WTC11 (cell line): ENCODE measurements at regions not wholly inside any gene's neighbourhood (a gene's known extent, or its start where the extent isn't known, plus 50 kb on each side); places are given as distances from the start of the nearest gene placed in this dataset.

Source experiments
- ATAC-seq: fragments of 200-7000 bp; cut with Tn5 transposase; 2 replicates; pipeline ENCODE4 v1.10.0; 2021; ENCODE audit warnings: mild to moderate bottlenecking, moderate library complexity
- CTCF ChIA-PET: fragments of 300-600 bp; sonication (Branson Sonifier 250); formaldehyde crosslinking; loops from one replicate; lab custom pipeline; 2021; ENCODE audit warnings: antibody characterized with exemption; lab: Charles Lee
- POLR2A ChIA-PET: fragments of 350-600 bp; sonication (Branson Sonifier 250); formaldehyde crosslinking; loops from one replicate; lab custom pipeline; 2021; ENCODE audit warnings: antibody characterized with exemption; lab: Charles Lee
- DNase-seq: peaks from one replicate; pipeline ENCODE4 v3.0.0; 2021; ENCODE audit warnings: low spot score
- H3K27ac Mint-ChIP-seq: 2 replicates; pipeline ENCODE4 v1.8.0; 2021; ENCODE audit warnings: mixed read lengths
- H3K27me3 Mint-ChIP-seq: 2 replicates; pipeline ENCODE4 v1.8.0; 2021; ENCODE audit warnings: low read depth, mild to moderate bottlenecking, moderate library complexity, mixed read lengths
- H3K36me3 Mint-ChIP-seq: 2 replicates; pipeline ENCODE4 v1.8.0; 2021; ENCODE audit warnings: mixed read lengths
- H3K4me1 Mint-ChIP-seq: 2 replicates; pipeline ENCODE4 v1.8.0; 2022; ENCODE audit warnings: mixed read lengths
- H3K4me3 Mint-ChIP-seq: 2 replicates; pipeline ENCODE4 v1.8.0; 2021; ENCODE audit warnings: mild to moderate bottlenecking, moderate library complexity, mixed read lengths
- H3K9me3 Mint-ChIP-seq: 2 replicates; pipeline ENCODE4 v1.8.0; 2021; ENCODE audit warnings: mixed read lengths
- AR ChIP-seq: fragments of 250-450 bp; sonication (Bioruptor Pico); IDR thresholded peaks from 2 replicates; pipeline ENCODE4 v1.9.0; 2021; ENCODE audit warnings: mild to moderate bottlenecking
- CBFB ChIP-seq: sonication (generic); formaldehyde crosslinking; IDR thresholded peaks from 2 replicates; pipeline ENCODE4 v1.8.1; 2022; ENCODE audit warnings: mild to moderate bottlenecking, low read depth, missing genetic modification reagents
- CREB1 ChIP-seq: sonication (generic); formaldehyde crosslinking; IDR thresholded peaks from 2 replicates; pipeline ENCODE4 v1.8.0; 2023; ENCODE audit warnings: mild to moderate bottlenecking, missing genetic modification reagents
- GABPB1 ChIP-seq: sonication (generic); formaldehyde crosslinking; IDR thresholded peaks from 2 replicates; pipeline ENCODE4 v1.8.1; 2023; ENCODE audit warnings: mild to moderate bottlenecking, missing genetic modification reagents
- IRF2 ChIP-seq: sonication (generic); formaldehyde crosslinking; IDR thresholded peaks from 2 replicates; pipeline ENCODE4 v1.8.0; 2022; ENCODE audit warnings: low read depth, missing genetic modification reagents, borderline replicate concordance
- NFYB ChIP-seq: sonication (generic); formaldehyde crosslinking; conservative IDR thresholded peaks from 2 replicates; pipeline ENCODE4 v1.8.0; 2022; ENCODE audit warnings: low read depth, missing genetic modification reagents
- PREB ChIP-seq: sonication (generic); formaldehyde crosslinking; IDR thresholded peaks from 2 replicates; pipeline ENCODE4 v1.8.1; 2022; ENCODE audit warnings: mild to moderate bottlenecking, missing genetic modification reagents, moderate library complexity, borderline replicate concordance
- SMAD4 ChIP-seq: sonication (generic); formaldehyde crosslinking; IDR thresholded peaks from 2 replicates; pipeline ENCODE4 v1.8.0; 2022; ENCODE audit warnings: mild to moderate bottlenecking, missing genetic modification reagents
- ZNF121 ChIP-seq: sonication (generic); formaldehyde crosslinking; IDR thresholded peaks from 2 replicates; pipeline ENCODE4 v1.8.0; 2023; ENCODE audit warnings: missing genetic modification reagents
- ZNF219 ChIP-seq: sonication (generic); formaldehyde crosslinking; IDR thresholded peaks from 2 replicates; pipeline ENCODE4 v1.8.0; 2023; ENCODE audit warnings: missing genetic modification reagents, mild to moderate bottlenecking, borderline replicate concordance
- ZNF423 ChIP-seq: fragments of 250-450 bp; sonication (Bioruptor Pico); IDR thresholded peaks from 2 replicates; pipeline ENCODE4 v2.1.2; 2022; ENCODE audit warnings: mild to moderate bottlenecking, moderate library complexity
- TF ChIP-seq, protein P1 (sequence below): sonication (generic); formaldehyde crosslinking; IDR thresholded peaks from 2 replicates; pipeline ENCODE4 v1.8.0; 2023; ENCODE audit warnings: missing genetic modification reagents, mild to moderate bottlenecking, borderline replicate concordance
- TF ChIP-seq, protein P2 (sequence below): sonication (generic); formaldehyde crosslinking; IDR thresholded peaks from 2 replicates; pipeline ENCODE4 v1.8.1; 2023; ENCODE audit warnings: mild to moderate bottlenecking, missing genetic modification reagents, borderline replicate concordance
- TF ChIP-seq, protein P3 (sequence below): fragments of 250-450 bp; sonication (Bioruptor Pico); IDR thresholded peaks from 2 replicates; pipeline ENCODE4 v1.9.0; 2021; ENCODE audit warnings: mild to moderate bottlenecking, borderline replicate concordance

GRCh38 chr6:113696960-113697359, 160.2 kb upstream of the MARCKS start (continued):
- TF ChIP-seq, protein P1, sequence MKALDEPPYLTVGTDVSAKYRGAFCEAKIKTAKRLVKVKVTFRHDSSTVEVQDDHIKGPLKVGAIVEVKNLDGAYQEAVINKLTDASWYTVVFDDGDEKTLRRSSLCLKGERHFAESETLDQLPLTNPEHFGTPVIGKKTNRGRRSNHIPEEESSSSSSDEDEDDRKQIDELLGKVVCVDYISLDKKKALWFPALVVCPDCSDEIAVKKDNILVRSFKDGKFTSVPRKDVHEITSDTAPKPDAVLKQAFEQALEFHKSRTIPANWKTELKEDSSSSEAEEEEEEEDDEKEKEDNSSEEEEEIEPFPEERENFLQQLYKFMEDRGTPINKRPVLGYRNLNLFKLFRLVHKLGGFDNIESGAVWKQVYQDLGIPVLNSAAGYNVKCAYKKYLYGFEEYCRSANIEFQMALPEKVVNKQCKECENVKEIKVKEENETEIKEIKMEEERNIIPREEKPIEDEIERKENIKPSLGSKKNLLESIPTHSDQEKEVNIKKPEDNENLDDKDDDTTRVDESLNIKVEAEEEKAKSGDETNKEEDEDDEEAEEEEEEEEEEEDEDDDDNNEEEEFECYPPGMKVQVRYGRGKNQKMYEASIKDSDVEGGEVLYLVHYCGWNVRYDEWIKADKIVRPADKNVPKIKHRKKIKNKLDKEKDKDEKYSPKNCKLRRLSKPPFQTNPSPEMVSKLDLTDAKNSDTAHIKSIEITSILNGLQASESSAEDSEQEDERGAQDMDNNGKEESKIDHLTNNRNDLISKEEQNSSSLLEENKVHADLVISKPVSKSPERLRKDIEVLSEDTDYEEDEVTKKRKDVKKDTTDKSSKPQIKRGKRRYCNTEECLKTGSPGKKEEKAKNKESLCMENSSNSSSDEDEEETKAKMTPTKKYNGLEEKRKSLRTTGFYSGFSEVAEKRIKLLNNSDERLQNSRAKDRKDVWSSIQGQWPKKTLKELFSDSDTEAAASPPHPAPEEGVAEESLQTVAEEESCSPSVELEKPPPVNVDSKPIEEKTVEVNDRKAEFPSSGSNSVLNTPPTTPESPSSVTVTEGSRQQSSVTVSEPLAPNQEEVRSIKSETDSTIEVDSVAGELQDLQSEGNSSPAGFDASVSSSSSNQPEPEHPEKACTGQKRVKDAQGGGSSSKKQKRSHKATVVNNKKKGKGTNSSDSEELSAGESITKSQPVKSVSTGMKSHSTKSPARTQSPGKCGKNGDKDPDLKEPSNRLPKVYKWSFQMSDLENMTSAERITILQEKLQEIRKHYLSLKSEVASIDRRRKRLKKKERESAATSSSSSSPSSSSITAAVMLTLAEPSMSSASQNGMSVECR = no peak
- TF ChIP-seq ZNF121 (CRISPR knock-in tag) = no peak
- no peak for TF ChIP-seq SMAD4

- H3K9me3 Mint-ChIP-seq = no peaks in the 10 kb centered on the region
- H3K27ac Mint-ChIP-seq = no peak overlapping the region
- no peak for TF ChIP-seq NFYB
- TF ChIP-seq AR = no peak
- TF ChIP-seq, protein P2, sequence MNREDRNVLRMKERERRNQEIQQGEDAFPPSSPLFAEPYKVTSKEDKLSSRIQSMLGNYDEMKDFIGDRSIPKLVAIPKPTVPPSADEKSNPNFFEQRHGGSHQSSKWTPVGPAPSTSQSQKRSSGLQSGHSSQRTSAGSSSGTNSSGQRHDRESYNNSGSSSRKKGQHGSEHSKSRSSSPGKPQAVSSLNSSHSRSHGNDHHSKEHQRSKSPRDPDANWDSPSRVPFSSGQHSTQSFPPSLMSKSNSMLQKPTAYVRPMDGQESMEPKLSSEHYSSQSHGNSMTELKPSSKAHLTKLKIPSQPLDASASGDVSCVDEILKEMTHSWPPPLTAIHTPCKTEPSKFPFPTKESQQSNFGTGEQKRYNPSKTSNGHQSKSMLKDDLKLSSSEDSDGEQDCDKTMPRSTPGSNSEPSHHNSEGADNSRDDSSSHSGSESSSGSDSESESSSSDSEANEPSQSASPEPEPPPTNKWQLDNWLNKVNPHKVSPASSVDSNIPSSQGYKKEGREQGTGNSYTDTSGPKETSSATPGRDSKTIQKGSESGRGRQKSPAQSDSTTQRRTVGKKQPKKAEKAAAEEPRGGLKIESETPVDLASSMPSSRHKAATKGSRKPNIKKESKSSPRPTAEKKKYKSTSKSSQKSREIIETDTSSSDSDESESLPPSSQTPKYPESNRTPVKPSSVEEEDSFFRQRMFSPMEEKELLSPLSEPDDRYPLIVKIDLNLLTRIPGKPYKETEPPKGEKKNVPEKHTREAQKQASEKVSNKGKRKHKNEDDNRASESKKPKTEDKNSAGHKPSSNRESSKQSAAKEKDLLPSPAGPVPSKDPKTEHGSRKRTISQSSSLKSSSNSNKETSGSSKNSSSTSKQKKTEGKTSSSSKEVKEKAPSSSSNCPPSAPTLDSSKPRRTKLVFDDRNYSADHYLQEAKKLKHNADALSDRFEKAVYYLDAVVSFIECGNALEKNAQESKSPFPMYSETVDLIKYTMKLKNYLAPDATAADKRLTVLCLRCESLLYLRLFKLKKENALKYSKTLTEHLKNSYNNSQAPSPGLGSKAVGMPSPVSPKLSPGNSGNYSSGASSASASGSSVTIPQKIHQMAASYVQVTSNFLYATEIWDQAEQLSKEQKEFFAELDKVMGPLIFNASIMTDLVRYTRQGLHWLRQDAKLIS (CRISPR knock-in tag) = no peak
- TF ChIP-seq ZNF219 (CRISPR knock-in tag) = no peak
- TF ChIP-seq IRF2 (CRISPR knock-in tag) = no peak
- TF ChIP-seq PREB (CRISPR knock-in tag) = no peak
- peaks cover 9% of the 10 kb centered on the region for H3K4me1 Mint-ChIP-seq
- DNase-seq (no peak), ATAC-seq (no peak)
- no peaks in the 10 kb centered on the region for H3K36me3 Mint-ChIP-seq
- CTCF ChIA-PET = no interaction called here
- no peaks in the 10 kb centered on the region for H3K27me3 Mint-ChIP-seq
- POLR2A ChIA-PET = no interaction called here
- H3K4me3 Mint-ChIP-seq = no peak overlapping the region
Observed at GRCh38 chr6:113697632-113698410, 159.3 kb upstream of the MARCKS start.

GRCh38 chr6:113699239-113699638, 157.9 kb upstream of the MARCKS start:
- ChIA-PET CTCF (no interaction called here), POLR2A (no interaction called here)
- Mint-ChIP-seq H3K27me3 (no peaks in the 10 kb centered on the region), H3K27ac (no peak overlapping the region), H3K4me1 (peaks cover 9% of the 10 kb centered on the region), H3K4me3 (no peak overlapping the region), H3K36me3 (no peaks in the 10 kb centered on the region), H3K9me3 (no peaks in the 10 kb centered on the region)
- TF ChIP-seq ZNF423 (no peak), CREB1 (no peak), CBFB (CRISPR knock-in tag) (no peak), GABPB1 (CRISPR knock-in tag) (no peak)
- TF ChIP-seq, protein P3, sequence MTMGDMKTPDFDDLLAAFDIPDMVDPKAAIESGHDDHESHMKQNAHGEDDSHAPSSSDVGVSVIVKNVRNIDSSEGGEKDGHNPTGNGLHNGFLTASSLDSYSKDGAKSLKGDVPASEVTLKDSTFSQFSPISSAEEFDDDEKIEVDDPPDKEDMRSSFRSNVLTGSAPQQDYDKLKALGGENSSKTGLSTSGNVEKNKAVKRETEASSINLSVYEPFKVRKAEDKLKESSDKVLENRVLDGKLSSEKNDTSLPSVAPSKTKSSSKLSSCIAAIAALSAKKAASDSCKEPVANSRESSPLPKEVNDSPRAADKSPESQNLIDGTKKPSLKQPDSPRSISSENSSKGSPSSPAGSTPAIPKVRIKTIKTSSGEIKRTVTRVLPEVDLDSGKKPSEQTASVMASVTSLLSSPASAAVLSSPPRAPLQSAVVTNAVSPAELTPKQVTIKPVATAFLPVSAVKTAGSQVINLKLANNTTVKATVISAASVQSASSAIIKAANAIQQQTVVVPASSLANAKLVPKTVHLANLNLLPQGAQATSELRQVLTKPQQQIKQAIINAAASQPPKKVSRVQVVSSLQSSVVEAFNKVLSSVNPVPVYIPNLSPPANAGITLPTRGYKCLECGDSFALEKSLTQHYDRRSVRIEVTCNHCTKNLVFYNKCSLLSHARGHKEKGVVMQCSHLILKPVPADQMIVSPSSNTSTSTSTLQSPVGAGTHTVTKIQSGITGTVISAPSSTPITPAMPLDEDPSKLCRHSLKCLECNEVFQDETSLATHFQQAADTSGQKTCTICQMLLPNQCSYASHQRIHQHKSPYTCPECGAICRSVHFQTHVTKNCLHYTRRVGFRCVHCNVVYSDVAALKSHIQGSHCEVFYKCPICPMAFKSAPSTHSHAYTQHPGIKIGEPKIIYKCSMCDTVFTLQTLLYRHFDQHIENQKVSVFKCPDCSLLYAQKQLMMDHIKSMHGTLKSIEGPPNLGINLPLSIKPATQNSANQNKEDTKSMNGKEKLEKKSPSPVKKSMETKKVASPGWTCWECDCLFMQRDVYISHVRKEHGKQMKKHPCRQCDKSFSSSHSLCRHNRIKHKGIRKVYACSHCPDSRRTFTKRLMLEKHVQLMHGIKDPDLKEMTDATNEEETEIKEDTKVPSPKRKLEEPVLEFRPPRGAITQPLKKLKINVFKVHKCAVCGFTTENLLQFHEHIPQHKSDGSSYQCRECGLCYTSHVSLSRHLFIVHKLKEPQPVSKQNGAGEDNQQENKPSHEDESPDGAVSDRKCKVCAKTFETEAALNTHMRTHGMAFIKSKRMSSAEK (CRISPR knock-in tag) = no peak
- DNase-seq (no peak), ATAC-seq (no peak)
